CD4-positive, alpha-beta T cell treated with Interleukin-6 for 4 hours (primary cell): ENCODE measurements at regions not wholly inside any gene's neighbourhood (a gene's known extent, or its start where the extent isn't known, plus 50 kb on each side); places are given as distances from the start of the nearest gene placed in this dataset.

Experiments used
- DNase-seq: peaks from one replicate; pipeline ENCODE4 v3.0.0-alpha.2; 2020; ENCODE audit warnings: mixed read lengths

DNA sequence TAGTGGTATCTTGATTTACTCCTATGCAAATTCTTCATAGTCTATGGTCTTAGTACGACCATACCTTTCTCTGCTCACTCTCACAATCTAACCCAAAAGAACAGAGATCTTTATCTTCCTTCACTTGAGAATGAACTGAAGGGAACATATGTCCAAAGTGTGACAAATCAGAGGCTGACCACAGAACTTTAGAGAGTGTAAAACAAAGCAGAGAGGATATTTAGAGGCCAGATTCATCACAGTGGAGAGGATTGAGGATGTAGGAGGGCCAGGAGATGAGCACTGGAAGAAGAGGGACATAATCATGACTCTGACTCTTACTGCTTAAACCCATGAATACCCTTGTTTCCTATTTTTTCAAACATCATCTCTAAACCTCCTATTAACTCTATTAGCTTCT, 935.3 kb upstream of the PHF14 start:
- DNase-seq = no peak

DNA sequence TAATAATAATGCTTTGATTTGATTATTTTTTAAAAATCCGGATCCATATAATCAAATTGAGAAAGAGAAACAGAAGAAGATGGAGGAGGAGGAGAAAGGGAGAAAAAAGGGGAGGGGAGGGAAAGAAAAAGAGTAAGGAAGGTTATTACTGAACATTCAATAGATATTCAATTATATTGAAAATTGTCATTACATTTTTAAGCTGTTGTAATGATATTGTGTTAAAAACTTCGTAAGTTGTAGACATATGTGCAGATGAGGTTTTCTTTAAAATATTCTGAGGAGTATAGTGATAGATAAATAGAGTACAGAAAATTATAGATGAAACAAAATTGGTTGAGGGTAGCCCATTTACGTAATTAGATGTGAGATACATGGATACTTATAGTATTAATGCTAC, 933.0 kb upstream of the PHF14 start:
- no peak for DNase-seq

DNA sequence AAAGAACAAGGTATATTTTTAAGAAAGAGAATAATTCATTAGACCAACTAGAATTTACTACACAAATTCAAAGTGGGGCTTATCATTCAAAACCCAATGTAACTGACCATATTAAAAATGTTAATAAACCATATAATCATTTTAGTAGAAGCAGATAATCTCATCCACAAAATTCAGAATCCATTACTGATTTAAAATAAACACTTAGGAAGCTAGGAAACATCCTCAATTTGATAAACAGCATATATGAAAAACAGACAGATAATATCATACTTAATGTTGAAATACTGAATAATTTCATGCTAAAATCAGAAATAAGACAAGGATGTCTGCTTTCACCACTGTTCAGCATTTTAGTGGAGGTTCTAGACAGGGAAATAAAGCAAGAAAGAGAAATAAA, 902.8 kb upstream of the PHF14 start:
- DNase-seq = no peak

DNA sequence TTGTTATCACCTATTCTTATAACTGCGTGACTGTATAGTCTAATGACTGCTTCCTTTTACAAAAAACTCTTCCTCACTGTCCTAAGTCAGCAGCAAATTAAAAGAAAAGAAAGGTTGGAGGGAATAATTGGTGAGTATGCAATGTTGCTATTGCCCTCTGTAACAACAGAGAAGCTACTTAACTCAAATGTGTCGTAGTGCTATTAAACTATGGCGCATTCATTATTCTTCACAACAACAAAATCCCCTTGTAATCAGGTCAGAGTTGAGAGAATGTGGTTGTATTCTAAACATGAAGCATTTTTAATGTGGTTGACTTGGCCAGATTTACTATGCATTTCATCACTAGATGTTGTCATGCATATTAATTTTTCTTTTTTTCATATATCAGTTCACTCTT, 897.8 kb upstream of the PHF14 start:
- no peak for DNase-seq

- DNase-seq = no peak
These were observed 896.9 kb upstream of the PHF14 start for GRCh38 chr7:10076660-10077300.

DNA sequence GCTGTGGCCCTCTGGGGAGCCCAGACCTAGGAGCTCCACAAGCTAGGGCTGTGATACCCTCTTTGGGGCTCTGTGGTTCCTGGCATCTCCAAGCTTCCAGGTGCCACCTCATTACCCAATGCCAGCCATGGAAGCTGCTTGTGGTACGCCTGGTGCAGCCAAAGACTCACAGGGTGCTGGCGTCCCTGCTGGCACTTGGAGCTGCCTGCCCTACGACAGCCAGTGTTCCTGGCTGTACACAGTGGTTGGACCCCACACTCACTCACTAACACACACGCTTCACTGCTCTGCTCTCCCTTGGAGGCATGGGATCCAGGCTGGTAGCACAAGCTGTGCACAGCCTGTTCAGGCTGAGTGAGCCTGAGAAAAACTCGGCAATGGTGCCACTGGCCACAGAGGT, 894.1 kb upstream of the PHF14 start:
- no peak for DNase-seq

DNA sequence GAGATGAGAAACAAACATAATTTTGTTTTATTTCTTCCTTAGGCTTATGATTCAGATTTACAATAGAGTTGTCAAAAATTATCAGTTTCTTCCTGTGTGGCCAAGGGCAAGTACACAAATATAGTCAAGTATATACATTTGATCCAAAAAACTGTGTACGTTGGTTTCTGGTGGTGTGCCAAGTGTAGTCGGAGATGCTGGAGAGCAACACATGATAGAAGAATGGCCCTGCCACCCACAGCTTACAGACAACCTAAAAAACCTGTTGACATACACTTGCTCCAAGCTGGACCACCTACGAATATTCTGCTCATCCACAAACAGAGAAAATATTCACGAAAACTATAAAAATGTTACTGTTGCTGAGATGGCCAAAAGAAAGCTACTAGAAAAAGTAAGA, 890.8 kb upstream of the PHF14 start:
- no peak for DNase-seq

- DNase-seq = no peak
These were observed 889.9 kb upstream of the PHF14 start for GRCh38 chr7:10083766-10084165.

DNA sequence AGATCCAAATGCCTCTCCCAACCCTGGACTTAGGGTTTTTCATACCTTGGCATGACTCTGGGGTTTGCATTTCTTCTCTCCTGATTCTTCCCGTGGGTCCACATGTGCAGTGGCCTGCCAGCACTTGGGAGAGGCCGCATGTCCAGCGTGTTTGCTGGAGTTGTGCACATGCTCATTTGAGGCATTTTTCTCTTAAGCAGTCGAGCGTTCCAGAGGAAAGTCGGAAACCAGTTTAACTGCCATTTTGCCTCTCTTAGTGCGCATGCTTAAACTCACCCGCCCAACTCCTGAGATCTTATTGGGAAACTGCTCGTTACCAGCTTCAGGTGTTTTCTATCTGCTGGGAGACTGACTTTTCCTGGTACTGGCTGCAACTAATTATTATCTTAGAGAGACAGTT, 888.4 kb upstream of the PHF14 start:
- DNase-seq = no peak

- no peak for DNase-seq
These were observed 873.1 kb upstream of the PHF14 start for GRCh38 chr7:10100572-10100971.

GRCh38 chr7:10101351-10101750, 872.3 kb upstream of the PHF14 start:
- no peak for DNase-seq

DNA sequence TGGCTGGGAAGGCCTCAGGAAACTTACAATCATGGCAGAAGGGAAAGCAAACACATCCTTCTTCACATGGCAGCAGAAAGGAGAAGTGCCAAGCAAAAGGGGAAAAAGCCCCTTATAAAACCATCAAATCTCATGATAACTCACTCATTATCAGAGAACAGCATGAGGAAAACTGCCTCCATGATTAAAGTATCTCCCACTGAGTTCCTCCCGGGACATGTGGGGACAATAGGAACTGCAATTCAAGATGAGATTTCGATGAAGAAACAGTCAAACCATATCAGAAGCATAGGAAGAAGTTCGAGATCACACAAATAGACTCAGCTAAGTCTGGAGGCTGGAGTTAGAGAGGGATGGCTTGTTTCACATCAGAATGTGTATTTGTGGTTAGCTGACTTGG, 869.4 kb upstream of the PHF14 start:
- DNase-seq = no peak

DNA sequence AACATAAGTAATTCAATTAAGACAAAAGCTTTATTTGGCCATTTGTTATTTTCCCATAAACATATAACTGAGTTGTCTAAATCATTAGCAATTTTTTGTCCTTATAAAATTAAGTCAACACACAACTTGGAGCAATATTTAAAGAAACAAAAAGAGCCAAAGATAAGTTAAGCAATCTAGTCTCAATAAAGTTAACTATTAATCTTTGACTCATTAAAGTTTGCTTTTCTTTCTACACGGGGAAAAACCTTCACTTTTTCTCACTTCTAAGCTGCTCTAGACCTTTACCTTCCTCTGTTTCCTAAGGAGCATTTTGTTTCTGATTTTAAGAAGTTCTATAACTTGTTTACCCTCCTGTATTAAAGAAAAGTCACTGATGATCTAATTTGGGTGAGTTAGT, 867.1 kb upstream of the PHF14 start:
- no peak for DNase-seq

DNA sequence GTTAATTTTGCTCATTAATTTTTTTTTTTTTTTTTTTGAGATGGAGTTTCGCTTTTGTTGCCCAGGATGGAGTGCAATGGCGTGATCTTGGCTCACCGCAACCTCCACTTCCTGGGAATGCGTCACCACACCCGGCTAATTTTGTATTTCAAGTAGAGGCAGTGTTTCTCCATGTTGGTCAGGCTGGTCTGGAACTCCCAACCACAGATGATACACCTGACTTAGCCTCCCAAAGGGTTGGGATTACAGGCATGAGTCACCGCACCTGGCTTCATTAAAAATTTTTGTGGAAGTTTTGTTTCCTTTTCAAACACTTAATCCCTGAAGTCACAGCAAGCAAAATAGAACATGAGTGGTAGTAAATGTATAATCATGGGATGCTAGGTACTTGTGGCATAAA, 857.2 kb upstream of the PHF14 start:
- DNase-seq = no peak

GRCh38 chr7:10117815-10118214, 855.9 kb upstream of the PHF14 start:
- no peak for DNase-seq

GRCh38 chr7:10120936-10121335, 852.7 kb upstream of the PHF14 start:
- no peak for DNase-seq

DNA sequence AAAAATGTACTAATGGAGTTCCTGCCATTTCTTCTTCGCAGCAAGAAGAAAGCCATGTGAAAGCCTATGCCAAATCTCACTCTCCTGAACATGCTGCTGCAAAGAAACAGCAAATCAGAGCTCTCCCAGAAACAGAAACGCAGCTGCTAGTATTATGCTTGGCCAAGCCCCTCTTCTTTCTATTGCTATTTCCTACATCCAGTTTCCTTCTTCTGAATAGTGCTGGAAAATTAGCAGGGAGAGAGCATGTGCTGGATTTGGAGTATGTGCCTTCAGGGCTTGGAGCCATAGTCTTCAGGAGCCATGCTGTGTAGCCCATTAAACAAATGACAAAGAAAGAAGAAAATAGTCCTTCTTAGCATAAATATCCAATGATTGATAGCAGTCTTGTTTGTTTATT, 852.0 kb upstream of the PHF14 start:
- DNase-seq = no peak

DNA sequence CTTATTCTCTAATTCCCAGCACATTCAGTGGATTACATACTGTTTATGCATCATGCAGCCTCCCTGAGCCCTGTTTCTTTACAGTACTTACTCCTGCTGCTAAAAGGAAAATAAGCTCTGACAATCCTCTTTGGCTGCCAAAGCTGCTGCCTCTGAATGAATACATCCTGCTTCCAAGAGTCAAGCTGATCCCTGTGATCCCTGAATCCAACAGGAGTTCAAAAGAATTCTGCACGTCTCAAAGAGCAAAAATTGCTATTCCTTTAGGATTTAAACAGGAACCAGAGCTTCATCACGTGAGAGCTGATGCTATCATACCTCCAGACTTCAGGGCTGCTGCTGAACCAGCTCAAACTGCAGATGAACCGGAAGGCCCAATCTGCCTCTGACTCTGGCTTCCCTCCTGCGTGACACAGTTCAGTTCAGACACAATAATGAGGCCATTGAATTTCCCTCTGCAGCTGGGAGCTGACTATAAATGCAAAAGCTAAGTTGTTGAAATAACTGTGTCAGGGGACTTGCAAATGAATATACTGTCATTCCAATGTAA, 851.0 kb upstream of the PHF14 start:
- DNase-seq = no peak

DNA sequence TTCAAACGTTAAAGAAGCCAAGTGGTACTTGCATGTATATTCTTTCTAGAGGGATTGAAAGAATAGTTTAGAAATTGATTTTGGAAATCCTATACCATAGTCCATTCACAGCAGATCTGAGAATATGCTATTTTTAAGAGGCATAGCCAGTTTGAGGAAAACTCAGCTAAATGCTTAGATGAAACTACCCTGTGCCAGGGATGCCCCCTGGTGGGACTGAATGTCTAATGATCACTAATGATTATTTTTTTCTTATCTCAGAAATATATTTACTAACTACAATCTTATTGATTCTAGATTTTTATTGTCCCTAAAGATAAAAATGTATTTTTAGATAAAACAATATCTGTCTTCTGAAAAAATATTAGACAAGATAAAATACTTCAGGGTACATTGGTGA, 844.9 kb upstream of the PHF14 start:
- DNase-seq = no peak

- no peak for DNase-seq
These were observed 835.4 kb upstream of the PHF14 start for GRCh38 chr7:10138087-10138854.

DNA sequence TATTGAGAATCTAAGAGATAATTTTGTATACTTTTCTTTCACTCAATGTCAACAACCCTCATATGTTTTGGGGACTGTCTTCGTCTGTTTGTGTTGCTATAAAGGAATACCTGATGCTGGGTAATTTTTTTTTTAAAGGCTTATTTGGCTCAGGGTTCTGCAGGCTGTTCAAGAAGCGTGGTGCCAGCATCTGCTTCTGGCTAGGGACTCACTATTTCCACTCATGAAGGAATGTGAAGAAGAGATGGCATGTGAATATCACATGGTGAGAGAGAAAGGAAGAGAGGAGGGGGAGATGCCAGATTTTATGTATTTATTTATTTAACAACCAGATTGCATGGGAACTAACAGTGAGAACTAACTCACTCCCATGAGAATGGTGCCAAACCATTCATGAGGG, 827.4 kb upstream of the PHF14 start:
- DNase-seq = no peak

DNA sequence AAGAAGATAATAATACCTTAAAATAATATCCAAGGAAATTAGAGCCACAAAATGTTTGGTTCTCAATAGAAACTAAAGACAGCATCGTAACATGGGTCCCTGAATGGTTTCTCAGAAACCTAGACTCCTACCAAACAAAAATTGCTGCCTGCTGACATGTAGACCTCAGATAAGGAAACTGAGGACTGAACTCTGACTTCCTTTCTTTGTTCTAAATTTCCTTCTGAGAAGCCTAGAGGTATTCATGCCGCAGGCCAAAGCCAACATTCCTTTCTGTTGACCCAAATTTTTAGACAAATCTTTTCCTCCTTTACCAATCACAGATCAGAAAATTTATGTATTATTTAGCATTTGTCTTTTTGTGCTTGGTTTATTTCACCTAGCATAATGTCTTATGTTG, 816.7 kb upstream of the PHF14 start:
- no peak for DNase-seq

DNA sequence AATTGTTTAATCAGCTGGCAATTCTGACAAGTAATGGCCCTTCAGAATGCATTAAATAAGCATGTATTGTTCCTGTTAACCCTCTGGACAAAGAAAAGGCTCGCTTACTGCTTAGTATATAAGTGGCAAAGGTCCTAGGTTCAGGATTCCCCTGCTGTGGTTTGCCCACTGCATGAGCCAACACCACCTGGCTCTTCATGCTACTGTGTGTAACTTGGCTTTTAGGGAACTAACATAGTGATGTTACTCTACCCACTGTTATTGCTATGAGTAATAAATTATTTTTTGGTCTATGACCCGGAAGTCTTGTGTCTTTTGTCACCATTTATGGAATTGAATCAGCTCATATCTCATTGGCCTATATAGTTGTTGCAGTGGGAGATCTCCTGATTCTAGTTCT, 791.7 kb upstream of the PHF14 start:
- DNase-seq = no peak

DNA sequence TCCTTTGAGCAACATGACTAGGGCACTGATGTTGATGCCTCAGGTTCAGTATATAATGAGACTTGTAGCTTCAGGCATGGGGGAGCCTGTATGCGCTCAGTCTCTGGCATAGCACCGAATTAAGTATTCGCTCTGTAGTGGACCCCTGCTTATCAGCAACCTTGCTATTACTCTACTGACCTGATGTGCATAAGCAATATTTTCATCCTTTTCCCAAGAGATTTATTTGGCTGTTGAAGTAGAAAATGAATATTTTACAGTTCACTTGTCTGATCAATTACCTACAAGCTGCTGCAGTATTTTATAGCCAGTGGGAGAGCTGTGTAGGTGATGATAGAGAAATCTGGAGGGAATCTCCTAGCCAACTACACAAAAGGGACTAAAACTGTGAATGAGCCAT, 781.6 kb upstream of the PHF14 start:
- DNase-seq = no peak

DNA sequence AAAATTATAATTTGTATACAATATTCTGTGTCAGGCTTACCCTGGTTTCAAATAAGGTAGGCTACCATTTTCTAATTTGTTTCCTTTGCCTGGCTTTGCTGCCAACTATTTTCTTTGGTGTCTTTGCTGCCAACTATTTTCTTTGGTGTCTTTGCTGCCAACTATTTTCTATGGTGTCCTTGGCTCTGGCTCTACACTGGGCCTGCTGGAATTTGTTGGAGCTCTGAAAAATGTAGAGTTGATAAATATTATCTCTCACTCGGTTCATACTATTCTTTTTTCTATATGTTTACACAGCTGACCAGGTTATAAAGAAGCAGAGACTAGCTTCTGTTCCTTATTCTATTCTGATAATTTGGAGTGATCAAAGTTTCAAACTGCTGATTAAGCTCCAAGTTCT, 768.0 kb upstream of the PHF14 start:
- no peak for DNase-seq
